ENCODE measurements at regions not wholly inside any gene's neighbourhood (a gene's known extent, or its start where the extent isn't known, plus 50 kb on each side); places are given as distances from the start of the nearest gene placed in this dataset.
A peak's percentile ranks its signal among the peaks of the same experiment; 100 is the strongest.

GRCh38 chr3:7915356-7915755 is 586.3 kb upstream of the LMCD1 start:
- DNase-seq, result no peak

GRCh38 chr3:7917443-7918151 is 584.0 kb upstream of the LMCD1 start:
- DNase-seq, result peak; percentile 1 to 2

GRCh38 chr3:7920211-7920610 is 581.4 kb upstream of the LMCD1 start:
- no peak for DNase-seq

- no peak for DNase-seq
Measured at GRCh38 chr3:7924228-7924627, 577.4 kb upstream of the LMCD1 start.

- no peak for DNase-seq
Measured at GRCh38 chr3:7927015-7927414, 574.6 kb upstream of the LMCD1 start.

GRCh38 chr3:7927864-7928263 is 573.8 kb upstream of the LMCD1 start:
- no peak for DNase-seq

GRCh38 chr3:7929319-7929889 is 572.2 kb upstream of the LMCD1 start:
- no peak for DNase-seq

GRCh38 chr3:7934362-7934761 is 567.3 kb upstream of the LMCD1 start:
- DNase-seq, result no peak

- DNase-seq, result no peak
Measured at GRCh38 chr3:7947930-7948329, 553.7 kb upstream of the LMCD1 start.

- no peak for DNase-seq
Measured at GRCh38 chr3:7950890-7951289, 550.7 kb upstream of the LMCD1 start.

- DNase-seq, result no peak
Measured at GRCh38 chr3:7953449-7954014, 548.1 kb upstream of the LMCD1 start.

- DNase-seq, result no peak
Measured at GRCh38 chr3:7957024-7957423, 544.6 kb upstream of the LMCD1 start.

- no peak for DNase-seq
Measured at GRCh38 chr3:7959094-7959493, 542.5 kb upstream of the LMCD1 start.

GRCh38 chr3:7960601-7961000 is 541.0 kb upstream of the LMCD1 start:
- DNase-seq, result no peak

- DNase-seq, result no peak
Measured at GRCh38 chr3:7962301-7962700, 539.3 kb upstream of the LMCD1 start.

GRCh38 chr3:7964899-7965298 is 536.7 kb upstream of the LMCD1 start:
- no peak for DNase-seq

- DNase-seq, result no peak
Measured at GRCh38 chr3:7973006-7973405, 528.6 kb upstream of the LMCD1 start.

- no peak for DNase-seq
Measured at GRCh38 chr3:7977245-7978086, 524.2 kb upstream of the LMCD1 start.

GRCh38 chr3:7978087-7978422 is 523.6 kb upstream of the LMCD1 start:
- DNase-seq, result no peak

GRCh38 chr3:7982126-7982525 is 519.5 kb upstream of the LMCD1 start:
- DNase-seq, result no peak

- no peak for DNase-seq
Measured at GRCh38 chr3:7999384-7999783, 502.2 kb upstream of the LMCD1 start.

GRCh38 chr3:8001307-8001706 is 500.3 kb upstream of the LMCD1 start:
- no peak for DNase-seq

- no peak for DNase-seq
Measured at GRCh38 chr3:8001712-8002111, 499.9 kb upstream of the LMCD1 start.

- DNase-seq, result no peak
Measured at GRCh38 chr3:8011902-8012301, 489.7 kb upstream of the LMCD1 start.
